ENCODE measurements at regions not wholly inside any gene's neighbourhood (a gene's known extent, or its start where the extent isn't known, plus 50 kb on each side); places are given as distances from the start of the nearest gene placed in this dataset.

DNA sequence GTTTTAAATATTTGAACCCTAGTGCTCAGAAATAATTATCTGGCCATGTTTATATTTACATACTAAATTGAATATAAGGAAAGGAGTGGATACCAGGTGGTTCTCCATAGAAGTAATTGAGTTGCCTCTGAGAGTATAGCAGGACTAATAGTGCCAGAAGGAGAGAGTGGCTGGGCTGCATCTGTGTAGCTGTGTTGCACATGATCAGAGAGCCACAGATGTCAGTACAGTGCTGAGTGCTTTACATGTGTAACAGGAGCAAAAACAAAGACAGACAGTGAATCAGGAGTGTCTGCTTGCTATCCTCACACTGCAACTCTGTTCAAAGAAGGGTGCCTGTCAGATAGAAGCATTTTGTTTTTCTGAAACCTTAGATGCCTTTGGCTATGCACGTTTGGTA is 353.9 kb upstream of the PAPPA start (continued):
- no peak for TF ChIP-seq IRF2 (CRISPR knock-in tag; IDR thresholded peaks at IDR 0.05; ENCODE audit: borderline replicate concordance, low read depth)

- Mint-ChIP-seq H3K4me1 (peaks cover 8% of the 10 kb centered on the region; the same call in 1 of the 2 replicates), H3K27ac (no peak overlapping the region), H3K4me3 (no peak overlapping the region), H3K36me3 (peaks cover 9% of the 10 kb centered on the region; the same call in 1 of the 2 replicates), H3K9me3 (peaks cover 11% of the 10 kb centered on the region), H3K27me3 (ENCODE audit: low read depth) (no peaks in the 10 kb centered on the region)
- DNase-seq (ENCODE audit: low spot score) = no peak
- TF ChIP-seq NFE2L1 (CRISPR knock-in tag; IDR thresholded peaks at IDR 0.05) (no peak), FOXP1 (CRISPR knock-in tag; IDR thresholded peaks at IDR 0.05; ENCODE audit: borderline replicate concordance) (no peak), IRF2 (CRISPR knock-in tag; IDR thresholded peaks at IDR 0.05; ENCODE audit: borderline replicate concordance, low read depth) (no peak)
- ATAC-seq = no peak
- POLR2A ChIA-PET = no interaction called here
- CTCF ChIA-PET = no interaction called here
These were observed 349.4 kb upstream of the PAPPA start for GRCh38 chr9:115804206-115804605.

DNA sequence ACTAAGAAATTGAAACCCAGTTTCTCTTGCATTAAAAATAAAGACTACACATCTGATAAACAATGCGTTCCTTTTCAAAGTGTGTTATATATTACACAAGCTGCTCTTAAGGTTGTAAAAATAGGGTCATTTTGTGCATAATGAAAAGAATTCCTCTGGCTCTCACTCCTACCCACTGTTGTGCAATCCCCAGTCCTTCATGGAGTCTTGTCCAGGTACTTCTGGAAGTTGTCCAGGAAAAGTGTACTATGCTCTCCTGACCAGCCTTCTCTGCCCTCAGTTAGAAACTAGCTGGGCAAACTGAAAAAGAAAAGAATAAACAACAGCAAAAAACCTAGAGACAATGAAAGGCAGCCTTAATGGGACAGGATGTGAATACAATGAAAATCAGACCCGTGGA is 345.5 kb upstream of the PAPPA start:
- Mint-ChIP-seq H3K4me3 (no peak overlapping the region), H3K27ac (no peak overlapping the region), H3K9me3 (peaks cover 11% of the 10 kb centered on the region), H3K36me3 (peaks cover 5% of the 10 kb centered on the region; the same call in 1 of the 2 replicates), H3K4me1 (peaks cover 8% of the 10 kb centered on the region; the same call in 1 of the 2 replicates), H3K27me3 (ENCODE audit: low read depth) (no peaks in the 10 kb centered on the region)
- TF ChIP-seq, protein P1, sequence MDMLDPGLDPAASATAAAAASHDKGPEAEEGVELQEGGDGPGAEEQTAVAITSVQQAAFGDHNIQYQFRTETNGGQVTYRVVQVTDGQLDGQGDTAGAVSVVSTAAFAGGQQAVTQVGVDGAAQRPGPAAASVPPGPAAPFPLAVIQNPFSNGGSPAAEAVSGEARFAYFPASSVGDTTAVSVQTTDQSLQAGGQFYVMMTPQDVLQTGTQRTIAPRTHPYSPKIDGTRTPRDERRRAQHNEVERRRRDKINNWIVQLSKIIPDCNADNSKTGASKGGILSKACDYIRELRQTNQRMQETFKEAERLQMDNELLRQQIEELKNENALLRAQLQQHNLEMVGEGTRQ (CRISPR knock-in tag; IDR thresholded peaks at IDR 0.05) = no peak
- TF ChIP-seq, protein P2, sequence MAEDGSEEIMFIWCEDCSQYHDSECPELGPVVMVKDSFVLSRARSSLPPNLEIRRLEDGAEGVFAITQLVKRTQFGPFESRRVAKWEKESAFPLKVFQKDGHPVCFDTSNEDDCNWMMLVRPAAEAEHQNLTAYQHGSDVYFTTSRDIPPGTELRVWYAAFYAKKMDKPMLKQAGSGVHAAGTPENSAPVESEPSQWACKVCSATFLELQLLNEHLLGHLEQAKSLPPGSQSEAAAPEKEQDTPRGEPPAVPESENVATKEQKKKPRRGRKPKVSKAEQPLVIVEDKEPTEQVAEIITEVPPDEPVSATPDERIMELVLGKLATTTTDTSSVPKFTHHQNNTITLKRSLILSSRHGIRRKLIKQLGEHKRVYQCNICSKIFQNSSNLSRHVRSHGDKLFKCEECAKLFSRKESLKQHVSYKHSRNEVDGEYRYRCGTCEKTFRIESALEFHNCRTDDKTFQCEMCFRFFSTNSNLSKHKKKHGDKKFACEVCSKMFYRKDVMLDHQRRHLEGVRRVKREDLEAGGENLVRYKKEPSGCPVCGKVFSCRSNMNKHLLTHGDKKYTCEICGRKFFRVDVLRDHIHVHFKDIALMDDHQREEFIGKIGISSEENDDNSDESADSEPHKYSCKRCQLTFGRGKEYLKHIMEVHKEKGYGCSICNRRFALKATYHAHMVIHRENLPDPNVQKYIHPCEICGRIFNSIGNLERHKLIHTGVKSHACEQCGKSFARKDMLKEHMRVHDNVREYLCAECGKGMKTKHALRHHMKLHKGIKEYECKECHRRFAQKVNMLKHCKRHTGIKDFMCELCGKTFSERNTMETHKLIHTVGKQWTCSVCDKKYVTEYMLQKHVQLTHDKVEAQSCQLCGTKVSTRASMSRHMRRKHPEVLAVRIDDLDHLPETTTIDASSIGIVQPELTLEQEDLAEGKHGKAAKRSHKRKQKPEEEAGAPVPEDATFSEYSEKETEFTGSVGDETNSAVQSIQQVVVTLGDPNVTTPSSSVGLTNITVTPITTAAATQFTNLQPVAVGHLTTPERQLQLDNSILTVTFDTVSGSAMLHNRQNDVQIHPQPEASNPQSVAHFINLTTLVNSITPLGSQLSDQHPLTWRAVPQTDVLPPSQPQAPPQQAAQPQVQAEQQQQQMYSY (CRISPR knock-in tag; IDR thresholded peaks at IDR 0.05) = no peak
- TF ChIP-seq RORB (CRISPR knock-in tag; IDR thresholded peaks at IDR 0.05) = no peak
- DNase-seq (ENCODE audit: low spot score) (no peak), ATAC-seq (no peak)
- ChIA-PET CTCF (no interaction called here), POLR2A (no interaction called here)

DNA sequence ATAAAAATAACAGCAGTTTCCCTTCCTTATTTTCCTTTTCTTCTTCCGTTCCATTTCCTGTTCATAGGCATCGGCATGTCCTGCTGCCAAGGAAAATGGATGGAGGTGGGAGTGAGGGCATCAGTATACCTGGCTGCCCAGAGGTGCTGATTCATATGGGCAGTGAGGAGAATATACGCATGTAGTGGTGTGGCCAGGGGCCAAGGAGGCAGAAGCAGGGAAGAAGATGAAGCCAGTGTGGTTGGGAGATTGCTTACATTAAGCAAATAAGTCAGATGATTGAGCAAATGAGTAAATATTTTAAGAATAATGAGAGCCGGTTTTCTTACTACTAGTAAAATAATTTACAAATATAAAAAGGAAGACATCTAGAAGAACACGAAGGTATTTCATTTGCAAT is 344.9 kb upstream of the PAPPA start:
- POLR2A ChIA-PET = no interaction called here
- H3K27me3 Mint-ChIP-seq (ENCODE audit: low read depth) = no peaks in the 10 kb centered on the region
- ATAC-seq (no peak), DNase-seq (ENCODE audit: low spot score) (no peak)
- peaks cover 8% of the 10 kb centered on the region; the same call in 1 of the 2 replicates for H3K4me1 Mint-ChIP-seq
- H3K9me3 Mint-ChIP-seq = peaks cover 14% of the 10 kb centered on the region; the same call in 1 of the 2 replicates
- TF ChIP-seq E2F5 (CRISPR knock-in tag; IDR thresholded peaks at IDR 0.05) = no peak
- no peak for TF ChIP-seq PRRX2 (CRISPR knock-in tag; IDR thresholded peaks at IDR 0.05)
- TF ChIP-seq, protein P3, sequence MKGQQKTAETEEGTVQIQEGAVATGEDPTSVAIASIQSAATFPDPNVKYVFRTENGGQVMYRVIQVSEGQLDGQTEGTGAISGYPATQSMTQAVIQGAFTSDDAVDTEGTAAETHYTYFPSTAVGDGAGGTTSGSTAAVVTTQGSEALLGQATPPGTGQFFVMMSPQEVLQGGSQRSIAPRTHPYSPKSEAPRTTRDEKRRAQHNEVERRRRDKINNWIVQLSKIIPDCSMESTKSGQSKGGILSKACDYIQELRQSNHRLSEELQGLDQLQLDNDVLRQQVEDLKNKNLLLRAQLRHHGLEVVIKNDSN (CRISPR knock-in tag; IDR thresholded peaks at IDR 0.05) = no peak
- TF ChIP-seq NFYB (CRISPR knock-in tag; conservative IDR thresholded peaks at IDR 0.05; ENCODE audit: low read depth) = no peak
- TF ChIP-seq SMAD4 (CRISPR knock-in tag; IDR thresholded peaks at IDR 0.05) = no peak
- TF ChIP-seq FOXJ3 (CRISPR knock-in tag; IDR thresholded peaks at IDR 0.05; ENCODE audit: borderline replicate concordance) = no peak
- no peak for TF ChIP-seq NR3C1 (CRISPR knock-in tag; conservative IDR thresholded peaks at IDR 0.05; ENCODE audit: low read depth)
- no peak for TF ChIP-seq SP1 (CRISPR knock-in tag; conservative IDR thresholded peaks at IDR 0.05)
- TF ChIP-seq ZNF121 (CRISPR knock-in tag; IDR thresholded peaks at IDR 0.05) = no peak
- TF ChIP-seq MXD4 (CRISPR knock-in tag; IDR thresholded peaks at IDR 0.05; ENCODE audit: borderline replicate concordance) = no peak
- TF ChIP-seq, protein P4, sequence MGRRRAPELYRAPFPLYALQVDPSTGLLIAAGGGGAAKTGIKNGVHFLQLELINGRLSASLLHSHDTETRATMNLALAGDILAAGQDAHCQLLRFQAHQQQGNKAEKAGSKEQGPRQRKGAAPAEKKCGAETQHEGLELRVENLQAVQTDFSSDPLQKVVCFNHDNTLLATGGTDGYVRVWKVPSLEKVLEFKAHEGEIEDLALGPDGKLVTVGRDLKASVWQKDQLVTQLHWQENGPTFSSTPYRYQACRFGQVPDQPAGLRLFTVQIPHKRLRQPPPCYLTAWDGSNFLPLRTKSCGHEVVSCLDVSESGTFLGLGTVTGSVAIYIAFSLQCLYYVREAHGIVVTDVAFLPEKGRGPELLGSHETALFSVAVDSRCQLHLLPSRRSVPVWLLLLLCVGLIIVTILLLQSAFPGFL (CRISPR knock-in tag; IDR thresholded peaks at IDR 0.05; ENCODE audit: borderline replicate concordance) = no peak
- no peak for TF ChIP-seq ELF4 (CRISPR knock-in tag; IDR thresholded peaks at IDR 0.05; ENCODE audit: low read depth)
- TF ChIP-seq, protein P5, sequence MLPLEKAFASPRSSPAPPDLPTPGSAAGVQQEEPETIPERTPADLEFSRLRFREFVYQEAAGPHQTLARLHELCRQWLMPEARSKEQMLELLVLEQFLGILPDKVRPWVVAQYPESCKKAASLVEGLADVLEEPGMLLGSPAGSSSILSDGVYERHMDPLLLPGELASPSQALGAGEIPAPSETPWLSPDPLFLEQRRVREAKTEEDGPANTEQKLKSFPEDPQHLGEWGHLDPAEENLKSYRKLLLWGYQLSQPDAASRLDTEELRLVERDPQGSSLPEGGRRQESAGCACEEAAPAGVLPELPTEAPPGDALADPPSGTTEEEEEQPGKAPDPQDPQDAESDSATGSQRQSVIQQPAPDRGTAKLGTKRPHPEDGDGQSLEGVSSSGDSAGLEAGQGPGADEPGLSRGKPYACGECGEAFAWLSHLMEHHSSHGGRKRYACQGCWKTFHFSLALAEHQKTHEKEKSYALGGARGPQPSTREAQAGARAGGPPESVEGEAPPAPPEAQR (CRISPR knock-in tag; IDR thresholded peaks at IDR 0.05) = no peak
- TF ChIP-seq ESRRA (CRISPR knock-in tag; IDR thresholded peaks at IDR 0.05; ENCODE audit: borderline replicate concordance) = no peak
- TF ChIP-seq ZNF232 (CRISPR knock-in tag; IDR thresholded peaks at IDR 0.05) = no peak
- no peak for TF ChIP-seq NFE2L1 (CRISPR knock-in tag; IDR thresholded peaks at IDR 0.05)
- TF ChIP-seq ETV6 (CRISPR knock-in tag; IDR thresholded peaks at IDR 0.05) = no peak
- TF ChIP-seq ZNF263 (CRISPR knock-in tag; IDR thresholded peaks at IDR 0.05; ENCODE audit: low read depth) = no peak
- no peak for TF ChIP-seq CREM (CRISPR knock-in tag; IDR thresholded peaks at IDR 0.05)
- CTCF ChIA-PET = no interaction called here
- H3K4me3 Mint-ChIP-seq = no peak overlapping the region
- H3K27ac Mint-ChIP-seq = 0 out of 2 replicates have a peak overlapping the region, but pooled peaks have one; percentile 4
- peaks cover 4% of the 10 kb centered on the region; the same call in 1 of the 2 replicates for H3K36me3 Mint-ChIP-seq
